GM12873 (cell line): ENCODE measurements at regions not wholly inside any gene's neighbourhood (a gene's known extent, or its start where the extent isn't known, plus 50 kb on each side); places are given as distances from the start of the nearest gene placed in this dataset.

Experiments
- TF ChIP-seq, protein P1 (sequence below): IDR thresholded peaks from 2 replicates; pipeline ENCODE4 v1.5.1; 2012; ENCODE audit warnings: low read depth, mild to moderate bottlenecking, moderate library complexity, low read length, control low read depth; ENCODE audit not compliant: insufficient read depth; ENCODE audit errors: missing control alignments

DNA sequence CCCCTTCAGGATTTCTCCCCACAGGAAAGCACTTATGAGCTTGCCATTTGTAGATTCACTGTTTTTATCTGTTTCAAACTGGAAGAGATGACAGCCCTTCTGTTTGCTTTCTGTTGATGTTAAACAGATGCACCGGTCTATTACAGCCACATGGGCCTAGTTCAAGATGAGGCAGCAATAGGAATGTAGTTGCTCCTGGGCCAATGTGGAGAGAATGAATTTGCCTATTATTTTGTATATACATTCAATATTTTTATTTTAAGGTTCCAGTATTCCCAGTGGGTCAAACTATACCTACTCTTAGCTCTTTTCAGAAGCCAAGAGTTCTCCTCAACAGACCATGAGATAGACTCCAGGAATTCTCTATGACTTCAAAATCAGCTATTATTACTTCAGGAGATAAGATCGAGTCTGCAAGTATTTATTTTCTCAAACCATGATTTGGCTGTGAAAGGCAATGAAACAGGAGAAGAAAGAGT, 461.6 kb downstream of the RASEF start:
- TF ChIP-seq, protein P1, sequence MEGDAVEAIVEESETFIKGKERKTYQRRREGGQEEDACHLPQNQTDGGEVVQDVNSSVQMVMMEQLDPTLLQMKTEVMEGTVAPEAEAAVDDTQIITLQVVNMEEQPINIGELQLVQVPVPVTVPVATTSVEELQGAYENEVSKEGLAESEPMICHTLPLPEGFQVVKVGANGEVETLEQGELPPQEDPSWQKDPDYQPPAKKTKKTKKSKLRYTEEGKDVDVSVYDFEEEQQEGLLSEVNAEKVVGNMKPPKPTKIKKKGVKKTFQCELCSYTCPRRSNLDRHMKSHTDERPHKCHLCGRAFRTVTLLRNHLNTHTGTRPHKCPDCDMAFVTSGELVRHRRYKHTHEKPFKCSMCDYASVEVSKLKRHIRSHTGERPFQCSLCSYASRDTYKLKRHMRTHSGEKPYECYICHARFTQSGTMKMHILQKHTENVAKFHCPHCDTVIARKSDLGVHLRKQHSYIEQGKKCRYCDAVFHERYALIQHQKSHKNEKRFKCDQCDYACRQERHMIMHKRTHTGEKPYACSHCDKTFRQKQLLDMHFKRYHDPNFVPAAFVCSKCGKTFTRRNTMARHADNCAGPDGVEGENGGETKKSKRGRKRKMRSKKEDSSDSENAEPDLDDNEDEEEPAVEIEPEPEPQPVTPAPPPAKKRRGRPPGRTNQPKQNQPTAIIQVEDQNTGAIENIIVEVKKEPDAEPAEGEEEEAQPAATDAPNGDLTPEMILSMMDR = no peak

DNA sequence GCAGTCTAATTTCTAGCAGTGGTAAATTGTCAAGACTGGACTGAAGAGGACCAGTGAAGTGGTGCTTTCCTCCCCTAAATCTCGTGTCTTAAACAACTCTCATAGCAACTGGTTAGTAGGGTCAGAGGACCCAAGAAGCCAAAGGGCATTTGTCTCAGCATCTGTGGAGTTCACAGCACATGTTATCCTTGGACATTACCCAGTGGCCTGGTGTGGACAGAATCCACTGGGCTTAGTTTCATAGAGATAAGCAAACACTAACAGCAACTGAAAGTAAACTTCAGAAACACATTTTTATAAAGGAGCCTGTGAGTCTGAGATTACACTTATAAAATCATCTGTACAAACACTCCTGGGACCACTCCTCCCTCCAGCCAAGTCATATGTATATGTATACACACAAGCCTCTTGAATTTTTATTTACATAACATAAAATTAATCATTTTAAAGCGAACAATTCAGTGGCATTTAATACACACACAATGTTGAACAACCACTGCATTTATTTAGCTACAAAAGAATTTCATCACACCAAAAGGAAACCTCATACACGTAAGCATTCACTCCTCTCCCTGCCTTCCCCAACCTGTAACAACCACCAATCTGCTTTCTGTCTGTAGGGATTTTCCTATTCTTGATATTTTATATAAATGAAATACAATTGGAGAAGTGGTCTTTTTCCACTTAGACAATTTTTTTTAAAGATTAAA, 457.8 kb downstream of the RASEF start:
- TF ChIP-seq, protein P1 = no peak

DNA sequence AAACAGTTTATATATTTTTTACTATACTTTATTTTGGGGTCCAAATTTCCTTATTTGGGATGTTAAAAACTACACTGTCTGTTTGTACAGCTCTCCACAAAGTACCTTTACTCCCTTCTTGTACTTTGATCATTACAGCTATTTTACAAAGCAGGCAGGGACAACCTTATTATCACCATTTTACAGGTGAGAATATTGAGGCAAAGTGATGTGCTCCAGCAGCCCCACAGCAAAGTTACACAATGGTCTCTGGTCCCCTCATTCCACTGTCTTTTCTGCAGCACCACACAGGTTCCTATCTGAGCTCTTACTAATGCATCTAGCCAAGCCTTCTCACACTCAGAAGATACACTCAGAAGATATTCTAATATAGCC, 457.3 kb downstream of the RASEF start:
- TF ChIP-seq, protein P1 = no peak

DNA sequence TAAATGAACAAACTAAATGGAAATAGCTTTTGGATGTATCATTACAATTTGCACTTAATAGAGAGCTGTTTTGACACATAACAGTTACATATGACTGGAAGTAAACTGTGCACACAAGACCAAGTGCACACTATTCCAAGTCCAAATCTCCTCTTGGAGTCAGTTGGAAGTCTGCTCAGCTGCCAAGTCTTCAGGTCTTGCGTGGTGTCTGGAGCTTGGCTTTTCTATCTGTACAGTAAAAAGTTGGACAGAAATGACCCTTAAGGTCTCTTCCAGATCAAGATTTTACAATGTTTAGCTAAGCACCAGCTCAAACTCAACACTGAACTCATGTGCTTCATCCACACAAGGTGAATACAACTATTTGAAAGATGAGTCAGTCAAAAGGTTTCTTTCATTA, 456.9 kb downstream of the RASEF start:
- TF ChIP-seq, protein P1 = no peak

DNA sequence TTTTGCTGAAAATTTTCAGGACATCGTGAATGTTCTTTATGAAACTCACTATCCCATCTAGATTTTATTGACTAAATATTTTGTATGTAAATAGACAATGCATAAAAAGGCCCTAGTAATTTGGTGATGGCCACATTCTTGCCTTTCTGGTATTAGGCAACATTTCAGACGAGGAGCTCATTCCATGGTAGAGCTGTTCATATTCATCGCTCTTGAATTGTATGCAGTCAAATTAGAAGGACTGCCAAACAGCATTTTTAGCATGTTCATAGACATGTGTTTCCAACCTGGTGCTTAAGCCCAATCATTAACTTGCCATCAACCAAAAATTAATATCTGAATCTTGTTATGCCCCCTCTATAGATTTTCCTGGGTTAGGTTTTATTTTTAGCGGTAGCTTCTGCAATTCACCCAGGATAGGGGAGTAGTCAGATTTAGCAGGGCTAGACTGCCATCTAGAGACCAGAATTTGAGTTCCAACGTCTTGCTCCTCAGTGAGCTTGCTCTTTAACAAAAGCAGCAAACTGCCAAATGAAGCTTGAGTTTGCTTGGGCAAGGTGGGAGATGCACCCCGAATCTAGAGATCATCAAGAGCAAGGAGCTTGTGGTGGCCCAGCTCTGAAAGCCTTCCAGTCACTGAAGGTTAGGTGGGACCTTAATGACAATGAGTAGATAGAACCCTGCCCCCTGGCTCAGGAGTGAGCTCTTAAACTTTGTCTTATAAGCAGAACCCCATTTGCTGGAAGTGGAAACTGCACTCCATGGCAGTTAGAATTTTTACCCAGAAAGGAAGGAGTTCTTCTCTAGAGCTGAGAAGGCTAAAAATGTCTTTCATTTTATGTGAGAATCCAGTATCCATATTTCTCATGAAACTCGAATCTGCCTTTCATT, 456.2 kb downstream of the RASEF start:
- TF ChIP-seq, protein P1 = peak; percentile 34

DNA sequence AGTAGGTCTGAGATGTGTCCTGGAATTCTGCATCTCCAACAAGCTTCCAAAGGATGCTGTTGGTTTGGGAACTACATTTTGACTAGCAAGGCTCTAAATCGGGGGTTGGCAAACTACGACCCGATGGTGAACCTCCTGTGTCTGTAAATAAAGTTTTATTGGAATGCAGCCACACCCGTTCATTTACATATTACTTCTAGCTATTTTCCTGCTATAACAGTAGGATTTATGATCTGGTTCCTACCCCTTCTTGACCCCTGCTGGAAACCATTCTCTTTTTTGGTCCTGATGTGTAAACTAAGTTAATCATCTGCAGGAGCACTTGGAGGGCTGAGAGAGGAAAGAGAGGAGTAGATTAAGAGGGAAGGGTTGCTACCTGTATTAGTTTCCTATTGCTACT, 454.5 kb downstream of the RASEF start:
- TF ChIP-seq, protein P1 = no peak

DNA sequence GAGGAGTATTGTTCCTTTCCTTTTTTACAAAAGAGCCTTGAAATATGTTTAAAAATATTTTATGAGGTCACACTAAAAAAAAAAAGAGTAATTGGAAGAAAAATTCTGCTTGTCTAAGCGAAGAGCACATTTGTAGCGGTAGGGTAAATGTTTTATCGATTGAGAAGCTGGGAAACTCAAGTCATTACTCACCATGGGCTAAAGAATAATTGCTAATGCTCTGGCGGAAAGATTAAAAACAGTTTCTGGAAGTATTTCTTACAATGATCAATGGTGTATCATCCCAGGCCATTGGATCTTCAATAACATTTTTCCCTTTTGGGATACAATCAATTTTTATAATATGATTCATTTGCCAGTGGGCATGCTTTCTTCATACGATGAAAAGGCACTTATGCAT, 450.0 kb downstream of the RASEF start:
- TF ChIP-seq, protein P1 = no peak
